ENCODE measurements at regions not wholly inside any gene's neighbourhood (a gene's known extent, or its start where the extent isn't known, plus 50 kb on each side); places are given as distances from the start of the nearest gene placed in this dataset.

DNA sequence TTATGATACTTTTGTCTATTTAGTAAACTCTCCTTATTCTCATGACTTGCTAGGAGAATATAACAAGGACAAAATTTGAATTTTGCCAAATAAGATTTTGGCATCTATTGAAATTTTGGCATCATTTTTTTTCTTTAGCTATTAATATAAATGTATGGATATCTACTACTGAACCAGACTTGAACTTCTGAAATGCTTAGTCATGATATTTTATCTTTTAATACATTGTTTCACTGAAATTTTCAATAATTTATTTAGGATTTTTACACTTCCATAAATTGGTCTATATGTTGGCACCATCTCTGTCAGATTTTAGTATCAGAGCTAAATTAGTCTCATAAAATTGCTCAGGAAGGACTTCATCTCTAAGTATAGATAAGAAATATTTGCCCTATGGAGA is 149.8 kb downstream of the CYP26B1 start:
- Histone ChIP-seq H3K9me3 (no peaks in the 10 kb centered on the region), H3K4me1 (ENCODE audit: control insufficient read depth in 1 of 2, low read depth in 2 of 2) (no peaks in the 10 kb centered on the region), H3K36me3 (no peaks in the 10 kb centered on the region), H3K27ac (no peak overlapping the region), H3K4me3 (no peak overlapping the region), H3K27me3 (replicated peaks; ENCODE audit: insufficient read depth) (no peaks in the 10 kb centered on the region)
- DNase-seq (ENCODE audit: low spot score), result no peak
- no peak for ATAC-seq (ENCODE audit: insufficient number of reproducible peaks, low FRiP score, low read depth)
- no peak for TF ChIP-seq CTCF (IDR thresholded peaks at IDR 0.05)

DNA sequence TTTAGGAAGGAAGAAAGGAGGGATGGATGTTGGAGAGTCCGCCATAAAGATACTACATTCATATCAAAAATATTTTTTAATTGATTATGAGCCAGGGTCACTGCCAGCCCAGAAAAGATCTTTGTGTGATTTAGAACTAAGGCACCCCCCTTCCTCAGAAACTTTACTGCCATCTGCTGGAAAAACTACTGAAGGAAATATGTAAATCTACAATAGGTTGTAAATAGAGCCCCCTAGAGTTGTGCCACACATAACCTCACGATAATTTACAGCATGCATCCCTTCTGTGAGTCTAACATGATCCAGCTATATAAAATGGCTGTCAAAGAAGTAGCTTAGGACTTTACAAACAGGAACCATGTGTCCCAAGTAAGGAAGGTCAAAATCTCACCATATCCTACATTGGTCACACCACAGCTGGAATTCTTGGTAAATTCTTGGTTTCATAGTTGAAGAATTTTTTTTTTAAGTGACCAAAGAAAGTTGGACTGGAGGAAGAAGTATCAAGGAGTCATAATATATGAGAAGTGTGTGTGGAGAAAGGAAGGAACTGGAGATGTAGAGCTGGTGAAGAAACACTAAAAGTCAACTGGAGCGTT is 152.5 kb downstream of the CYP26B1 start:
- Histone ChIP-seq H3K9me3 (no peaks in the 10 kb centered on the region), H3K4me3 (no peak overlapping the region), H3K27me3 (replicated peaks; ENCODE audit: insufficient read depth) (no peaks in the 10 kb centered on the region), H3K4me1 (ENCODE audit: control insufficient read depth in 1 of 2, low read depth in 2 of 2) (no peaks in the 10 kb centered on the region), H3K27ac (no peak overlapping the region), H3K36me3 (no peaks in the 10 kb centered on the region)
- peak; percentile 38 for TF ChIP-seq CTCF (IDR thresholded peaks at IDR 0.05)
- DNase-seq (ENCODE audit: low spot score), result no peak
- ATAC-seq (ENCODE audit: insufficient number of reproducible peaks, low FRiP score, low read depth), result no peak

DNA sequence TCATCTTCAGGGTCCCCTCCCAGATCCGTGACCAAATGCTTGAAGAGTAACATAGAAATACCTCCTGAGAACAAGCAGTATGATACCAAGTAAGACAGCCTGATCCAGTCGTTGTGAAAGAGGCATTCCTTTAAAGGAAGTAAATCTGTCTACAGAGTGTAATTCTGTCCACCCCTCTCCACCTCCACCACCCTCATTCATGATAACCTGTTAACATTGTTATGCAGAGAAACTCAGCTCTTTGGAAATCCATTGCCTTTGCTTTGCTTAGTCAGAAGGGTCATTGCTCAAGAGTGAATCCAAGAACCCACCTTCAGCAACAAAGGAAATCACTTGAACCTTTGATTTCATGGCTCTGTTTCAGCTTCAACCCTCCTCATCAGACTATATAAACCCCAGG is 155.6 kb downstream of the CYP26B1 start:
- no peak for DNase-seq (ENCODE audit: low spot score)
- no peak for TF ChIP-seq CTCF (IDR thresholded peaks at IDR 0.05)
- Histone ChIP-seq H3K27me3 (replicated peaks; ENCODE audit: insufficient read depth) (no peaks in the 10 kb centered on the region), H3K4me1 (ENCODE audit: control insufficient read depth in 1 of 2, low read depth in 2 of 2) (no peaks in the 10 kb centered on the region), H3K4me3 (no peak overlapping the region), H3K27ac (no peak overlapping the region), H3K36me3 (no peaks in the 10 kb centered on the region), H3K9me3 (no peaks in the 10 kb centered on the region)
- no peak for ATAC-seq (ENCODE audit: insufficient number of reproducible peaks, low FRiP score, low read depth)

DNA sequence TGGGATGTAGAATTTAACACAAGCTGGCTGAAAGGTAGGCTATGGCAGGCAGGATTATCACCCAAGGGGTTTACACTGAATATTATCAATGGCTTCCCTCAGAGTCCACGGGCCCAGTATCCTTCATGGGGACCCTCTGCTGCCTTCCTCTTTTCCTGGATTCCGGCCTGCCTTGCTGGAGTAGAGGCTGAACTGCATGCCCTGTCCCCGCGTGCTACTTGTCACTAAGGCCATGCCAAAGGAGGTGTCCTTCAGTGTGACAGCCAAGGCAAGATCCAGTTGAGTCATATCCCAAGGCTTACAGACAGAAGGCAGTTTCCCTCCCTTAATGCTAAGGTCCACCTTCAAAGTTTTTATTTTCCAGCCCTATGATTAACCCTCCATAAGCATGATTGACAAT is 156.3 kb downstream of the CYP26B1 start:
- H3K4me1 ChIP-seq (ENCODE audit: control insufficient read depth in 1 of 2, low read depth in 2 of 2), result no peaks in the 10 kb centered on the region
- no peak for DNase-seq (ENCODE audit: low spot score)
- H3K36me3 ChIP-seq, result no peaks in the 10 kb centered on the region
- no peak for TF ChIP-seq CTCF (IDR thresholded peaks at IDR 0.05)
- no peak overlapping the region for H3K4me3 ChIP-seq
- no peaks in the 10 kb centered on the region for H3K9me3 ChIP-seq
- no peak overlapping the region for H3K27ac ChIP-seq
- no peak for ATAC-seq (ENCODE audit: insufficient number of reproducible peaks, low FRiP score, low read depth)
- H3K27me3 ChIP-seq (replicated peaks; ENCODE audit: insufficient read depth), result no peaks in the 10 kb centered on the region

DNA sequence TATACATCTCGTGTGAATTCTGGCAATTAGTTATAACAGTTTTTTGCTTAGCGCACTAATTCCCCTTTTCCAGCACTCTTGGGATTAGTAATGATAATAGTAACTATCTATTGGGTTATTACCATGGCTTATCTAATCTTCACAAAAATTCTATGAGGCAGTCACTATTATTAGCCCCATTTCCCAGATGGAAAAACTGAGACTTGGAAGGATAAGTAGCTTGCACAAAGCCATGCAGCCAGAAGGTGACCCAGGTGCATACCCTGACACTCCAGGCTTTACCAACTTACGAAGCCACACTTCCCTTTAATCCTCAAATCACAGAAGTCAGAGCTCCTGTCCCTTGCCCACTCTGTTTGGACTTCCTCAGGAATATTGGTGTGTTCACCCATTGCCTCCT is 156.8 kb downstream of the CYP26B1 start:
- Histone ChIP-seq H3K9me3 (no peaks in the 10 kb centered on the region), H3K36me3 (no peaks in the 10 kb centered on the region), H3K27me3 (replicated peaks; ENCODE audit: insufficient read depth) (no peaks in the 10 kb centered on the region), H3K27ac (no peak overlapping the region), H3K4me3 (no peak overlapping the region), H3K4me1 (ENCODE audit: control insufficient read depth in 1 of 2, low read depth in 2 of 2) (no peaks in the 10 kb centered on the region)
- no peak for TF ChIP-seq CTCF (IDR thresholded peaks at IDR 0.05)
- no peak for ATAC-seq (ENCODE audit: insufficient number of reproducible peaks, low FRiP score, low read depth)
- DNase-seq (ENCODE audit: low spot score), result no peak

All from thoracic aorta (tissue), 2 donors.